PFSK-1 (cell line): ENCODE measurements at regions not wholly inside any gene's neighbourhood (a gene's known extent, or its start where the extent isn't known, plus 50 kb on each side); places are given as distances from the start of the nearest gene placed in this dataset.

Experiments
- FOXP2 ChIP-seq: optimal IDR thresholded peaks from 2 replicates; pipeline ENCODE3; 2011; ENCODE audit warnings: borderline replicate concordance, control low read depth, inconsistent platforms; ENCODE audit not compliant: insufficient read depth; ENCODE audit errors: extremely low read length, extremely low read depth
- POLR2AphosphoS5 ChIP-seq: IDR thresholded peaks from 2 replicates; pipeline ENCODE4 v1.6.1; 2012; ENCODE audit warnings: low read depth, mild to moderate bottlenecking, control low read depth, low read length, moderate library complexity
- REST ChIP-seq, 2 experiments: IDR thresholded peaks; 2 replicates each; pipeline versions ENCODE4 v1.6.1 to v1.8.0; 2011 to 2012; ENCODE audit warnings: low read depth in 2 of 2, low read length in 2 of 2, control low read depth in 1 of 2, inconsistent platforms in 1 of 2, mild to moderate bottlenecking in 1 of 2, moderate library complexity in 1 of 2; ENCODE audit not compliant: insufficient read depth in 1 of 2
- SIN3A ChIP-seq: IDR thresholded peaks from 2 replicates; pipeline ENCODE4 v1.6.1; 2012; ENCODE audit warnings: mild to moderate bottlenecking, low read length, moderate library complexity, borderline replicate concordance; ENCODE audit not compliant: insufficient read depth
- TAF1 ChIP-seq: IDR thresholded peaks from 2 replicates; pipeline ENCODE4 v1.6.1; 2012; ENCODE audit warnings: low read length, control low read depth, borderline replicate concordance; ENCODE audit not compliant: insufficient read depth

- no peak for TF ChIP-seq REST (IDR thresholded peaks at IDR 0.05; ENCODE audit: insufficient read depth in 1 of 2, low read depth in 2 of 2, low read length in 2 of 2)
- TF ChIP-seq FOXP2: no peak
Observed at GRCh38 chr17:69870091-69870530, 204.9 kb upstream of the KCNJ16 start.

GRCh38 chr17:69870751-69871199 is 204.2 kb upstream of the KCNJ16 start:
- TF ChIP-seq POLR2AphosphoS5: no peak
- no peak for TF ChIP-seq REST (IDR thresholded peaks at IDR 0.05; ENCODE audit: insufficient read depth in 1 of 2, low read depth in 2 of 2, low read length in 2 of 2)
- no peak for TF ChIP-seq TAF1
- no peak for TF ChIP-seq FOXP2
- no peak for TF ChIP-seq SIN3A

DNA sequence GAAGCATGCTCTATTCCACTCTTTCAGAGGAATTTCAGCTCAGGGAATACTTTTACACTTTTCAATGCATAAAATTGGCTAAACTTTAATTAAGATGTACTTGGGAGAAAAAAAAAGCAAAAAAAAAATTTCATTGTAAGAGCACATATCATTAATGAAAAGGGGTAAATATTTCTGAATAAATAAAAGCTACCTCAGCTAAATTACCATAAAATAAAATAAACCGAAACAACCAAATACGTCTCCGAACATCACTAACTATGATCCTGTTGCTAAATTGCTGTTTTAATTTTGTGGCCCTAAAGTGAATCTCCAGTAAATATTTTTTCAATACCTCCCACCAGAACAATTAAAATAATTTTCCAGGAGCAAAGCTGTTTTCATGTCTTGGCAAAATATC is 203.7 kb upstream of the KCNJ16 start:
- TF ChIP-seq TAF1 (no peak), SIN3A (no peak), REST (IDR thresholded peaks at IDR 0.05; ENCODE audit: insufficient read depth in 1 of 2, low read depth in 2 of 2, low read length in 2 of 2) (no peak), FOXP2 (no peak), POLR2AphosphoS5 (no peak)

GRCh38 chr17:69872675-69873262 is 202.3 kb upstream of the KCNJ16 start:
- no peak for TF ChIP-seq REST (IDR thresholded peaks at IDR 0.05; ENCODE audit: insufficient read depth in 1 of 2, low read depth in 2 of 2, low read length in 2 of 2)
- no peak for TF ChIP-seq POLR2AphosphoS5
- TF ChIP-seq TAF1: no peak
- TF ChIP-seq FOXP2: no peak

- TF ChIP-seq REST (IDR thresholded peaks at IDR 0.05; ENCODE audit: insufficient read depth in 1 of 2, low read depth in 2 of 2, low read length in 2 of 2) (0 out of 4 replicates have a peak, but pooled peaks of 1 of the 2 experiments have one; percentile 17), POLR2AphosphoS5 (no peak)
Observed at GRCh38 chr17:69874175-69874670, 200.8 kb upstream of the KCNJ16 start.
